ENCODE measurements at regions not wholly inside any gene's neighbourhood (a gene's known extent, or its start where the extent isn't known, plus 50 kb on each side); places are given as distances from the start of the nearest gene placed in this dataset.

DNA sequence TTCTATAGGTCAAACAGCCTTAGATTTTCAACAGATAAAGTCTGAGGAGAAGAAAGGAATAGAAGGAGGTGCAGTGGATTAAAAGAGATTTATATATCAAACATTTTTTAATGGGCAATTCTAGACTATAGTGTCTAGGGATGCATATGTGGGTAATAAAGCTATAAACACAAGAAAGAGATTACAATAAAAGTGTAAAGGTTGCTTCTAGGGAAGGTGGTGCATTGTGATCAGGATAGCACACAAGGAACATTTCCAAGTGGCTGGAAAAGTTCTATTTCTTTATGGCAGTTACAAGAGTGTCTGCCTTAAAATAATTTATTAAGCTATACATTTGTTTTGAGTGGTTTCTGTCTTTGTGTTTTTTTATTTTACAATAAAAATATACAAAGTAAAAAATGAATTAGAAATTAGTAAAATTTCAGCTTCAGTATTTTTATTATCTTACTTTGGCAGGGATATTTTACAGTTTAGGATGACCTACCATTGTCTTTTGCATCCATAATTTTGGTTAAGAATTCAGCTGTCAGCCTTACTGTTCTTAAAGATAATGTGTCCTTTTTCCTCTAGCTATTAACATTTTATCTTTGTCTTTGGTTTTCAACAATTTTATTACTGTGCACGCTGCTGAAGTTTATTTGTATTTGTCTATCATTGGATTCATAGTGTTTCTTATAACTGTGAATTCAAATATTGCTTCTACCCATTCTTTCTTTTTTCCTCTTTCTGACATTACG is 221.8 kb downstream of the LACC1 start:
- DNase-seq = no peak

DNA sequence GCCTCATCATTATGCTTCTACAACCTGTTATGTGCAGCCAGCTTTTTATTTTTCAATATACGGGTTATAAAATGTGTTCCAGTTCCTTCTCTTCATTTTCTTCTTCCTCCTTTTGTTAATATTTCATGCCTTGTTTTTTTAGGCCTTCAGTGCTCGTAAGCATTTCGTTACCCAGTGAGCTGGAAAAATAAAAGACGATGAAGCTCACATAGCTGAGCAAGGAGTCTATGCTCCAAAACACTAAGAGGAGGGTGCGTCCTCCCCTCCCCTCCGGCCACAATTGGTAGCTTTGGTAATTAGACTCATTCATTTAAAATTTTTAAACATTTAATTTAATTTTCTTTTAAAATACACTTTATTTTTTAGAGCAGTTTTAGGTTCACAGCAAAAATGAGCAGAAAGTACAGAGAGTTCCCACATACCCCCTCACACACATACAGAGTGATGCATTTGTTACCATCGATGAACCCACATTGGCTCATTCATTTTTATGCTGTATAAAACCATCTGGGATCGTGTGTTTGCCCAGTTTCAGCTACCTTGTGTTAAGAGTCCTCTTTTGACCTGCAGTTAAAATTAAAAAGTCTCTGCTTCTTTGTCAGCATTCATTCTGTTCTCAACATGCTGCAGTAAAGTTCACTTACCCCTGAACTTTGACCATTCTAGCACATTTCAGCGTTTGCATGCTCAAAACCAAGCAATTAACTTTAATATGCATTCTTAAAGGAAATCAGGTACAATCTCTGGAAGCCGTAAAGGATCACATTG is 223.9 kb downstream of the LACC1 start:
- DNase-seq = no peak

DNA sequence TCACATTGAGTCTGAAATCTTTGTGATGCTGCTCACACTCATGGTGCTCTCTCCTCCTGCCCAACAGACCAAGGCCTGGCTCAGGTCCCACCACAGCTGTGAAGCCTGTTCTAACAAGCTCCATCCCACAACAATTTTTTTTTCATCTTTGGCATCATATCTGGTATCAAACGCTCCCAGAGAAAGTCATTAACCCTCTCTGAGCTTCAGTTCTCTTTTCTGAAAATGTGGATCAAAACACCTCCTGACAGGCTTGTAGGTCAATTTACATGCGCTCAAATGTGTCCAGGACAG is 224.4 kb downstream of the LACC1 start:
- no peak for DNase-seq

DNA sequence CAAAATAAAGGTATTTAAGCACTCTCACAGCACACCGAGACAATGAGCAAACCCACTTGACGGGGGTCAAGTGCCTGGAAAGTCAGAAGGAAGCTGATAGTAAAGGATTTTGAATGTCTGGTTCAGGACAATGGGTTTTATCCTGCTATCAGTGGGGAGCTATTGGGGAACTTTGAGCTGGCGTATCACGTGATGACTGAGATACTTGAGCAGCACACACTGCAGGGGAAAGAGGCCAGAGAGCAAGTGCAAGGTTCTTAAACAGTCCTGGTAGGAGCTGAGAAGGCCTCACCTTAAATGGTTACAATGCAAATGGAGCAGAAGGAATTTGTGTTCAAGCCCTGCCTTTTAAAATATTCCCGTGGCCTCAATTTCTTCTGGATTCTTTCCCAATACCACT is 225.3 kb downstream of the LACC1 start:
- no peak for DNase-seq

DNA sequence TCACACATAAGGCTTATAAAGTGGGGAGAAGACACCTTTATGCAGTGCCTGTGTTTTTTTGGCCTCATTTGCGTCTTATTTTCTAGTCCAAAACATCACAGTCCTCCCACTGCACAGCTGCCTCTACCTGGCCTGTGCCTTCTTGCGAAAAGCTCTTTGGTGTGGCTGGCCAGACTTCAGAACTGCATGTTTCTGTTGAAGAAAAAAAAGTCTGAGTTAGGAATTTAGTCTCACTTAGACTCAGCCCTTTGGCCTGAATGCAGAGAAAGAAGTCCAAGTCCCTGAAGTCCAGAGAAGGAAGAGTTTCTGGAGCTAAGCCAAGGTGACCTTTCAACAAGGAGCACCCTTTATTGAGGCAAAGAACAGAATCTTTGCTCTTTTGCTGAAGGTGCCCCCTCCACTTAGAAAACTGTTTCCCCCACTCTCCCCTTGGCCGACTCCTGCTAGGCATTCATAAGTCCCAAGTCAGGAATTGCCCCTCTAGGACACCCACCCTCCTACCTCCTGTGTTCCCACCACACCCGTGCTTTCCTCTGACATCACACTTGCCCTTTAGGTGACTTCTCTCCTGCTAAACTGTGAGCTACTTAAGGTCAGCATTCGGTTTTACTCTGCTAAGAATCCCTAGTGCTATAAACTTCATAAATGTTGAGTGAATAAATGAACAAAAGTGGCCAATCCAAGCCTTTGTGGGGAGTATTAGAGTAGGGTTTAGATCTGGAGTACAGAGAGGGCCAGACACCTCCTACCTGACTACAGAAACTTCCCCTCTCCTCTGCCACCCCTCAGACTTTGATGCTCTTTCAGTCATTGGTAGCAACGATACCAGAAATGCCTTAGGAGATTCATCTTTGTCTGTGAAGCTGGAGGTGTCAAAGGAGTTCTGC is 226.8 kb downstream of the LACC1 start:
- DNase-seq = no peak

DNA sequence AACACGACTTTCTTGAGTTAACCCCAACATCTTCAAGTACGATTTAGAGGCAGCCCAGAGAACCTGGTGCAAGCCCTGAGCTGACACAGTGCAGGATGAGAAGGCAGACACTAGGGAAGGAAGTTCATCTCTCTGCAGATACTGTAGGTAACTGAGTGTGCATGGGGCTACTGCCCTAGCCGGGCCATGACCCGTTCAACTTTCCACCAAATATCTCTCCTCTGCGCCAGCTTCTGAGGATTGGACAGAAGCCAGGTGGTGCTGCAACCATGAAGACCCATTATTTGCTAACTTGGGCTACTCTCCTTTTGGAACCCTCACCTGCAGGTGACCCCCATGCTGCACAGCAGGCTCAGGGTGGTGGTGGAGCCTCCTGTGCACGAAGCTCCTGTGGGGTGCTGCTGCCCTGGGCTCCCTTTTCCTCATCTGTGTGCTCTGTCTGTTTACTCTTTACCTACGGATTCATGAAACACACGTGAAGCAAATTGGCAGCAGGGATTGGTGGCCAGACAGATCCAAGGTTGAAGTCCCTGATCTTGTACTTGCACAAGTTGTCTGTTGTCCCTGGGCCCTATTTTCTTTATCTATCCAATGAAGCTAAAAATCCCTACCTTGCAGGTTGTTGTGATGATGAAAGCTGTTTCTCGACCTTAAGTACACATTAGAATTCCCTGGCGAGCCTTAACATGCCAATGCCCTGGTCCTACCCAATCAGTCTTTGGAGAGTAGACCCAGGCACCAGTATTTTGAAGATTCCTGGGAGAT is 227.8 kb downstream of the LACC1 start:
- DNase-seq = no peak

DNA sequence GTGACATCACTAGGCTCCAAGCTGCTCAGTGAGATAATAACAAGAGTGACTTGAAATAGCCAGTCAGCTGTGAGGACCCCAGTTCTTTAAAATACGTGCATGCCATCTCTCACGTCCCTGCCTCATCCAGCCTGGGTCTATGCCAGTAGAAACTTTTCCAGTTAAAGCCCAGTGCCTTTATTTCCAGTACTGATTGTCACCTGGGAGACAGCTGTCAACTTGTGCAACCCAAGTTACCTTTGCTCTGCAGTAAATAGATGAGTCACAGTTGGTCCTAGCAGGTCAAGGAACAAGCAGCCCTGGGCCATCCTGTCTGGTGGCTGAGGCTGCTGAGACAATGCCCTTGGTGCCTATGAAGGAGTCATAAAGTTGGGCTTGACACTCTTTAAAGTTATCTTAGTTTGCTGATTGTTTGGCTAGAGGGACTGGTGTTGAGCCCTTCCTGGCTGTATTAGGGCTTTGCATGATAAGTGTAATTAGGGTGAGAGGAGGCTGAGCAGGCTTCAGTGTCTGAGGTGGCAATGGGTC is 228.7 kb downstream of the LACC1 start:
- no peak for DNase-seq

DNA sequence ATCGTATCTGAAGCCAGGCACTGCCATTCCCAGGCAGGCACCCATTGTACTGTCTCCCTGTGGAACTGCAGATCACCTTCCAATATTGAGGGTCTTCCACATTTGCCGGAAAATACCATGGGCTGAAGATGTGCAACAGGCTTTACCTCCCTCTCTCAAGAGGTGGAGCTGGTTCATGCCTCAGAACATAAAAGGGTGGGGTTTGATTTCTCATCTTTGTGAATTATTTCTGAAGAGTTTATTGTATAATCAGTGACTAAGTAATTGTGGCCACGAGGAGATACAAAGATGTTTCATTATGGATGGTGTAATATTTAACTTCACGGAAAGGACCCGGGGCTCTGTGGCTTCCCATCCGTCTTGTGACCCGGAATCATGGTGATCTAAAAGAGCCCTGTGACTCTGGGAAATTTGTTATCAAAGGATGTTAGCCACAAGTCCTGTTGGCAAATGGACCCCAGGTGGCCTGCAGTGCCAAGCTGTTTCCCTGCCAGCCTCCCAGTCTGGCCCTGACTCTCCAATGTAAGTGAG is 230.5 kb downstream of the LACC1 start:
- no peak for DNase-seq

DNA sequence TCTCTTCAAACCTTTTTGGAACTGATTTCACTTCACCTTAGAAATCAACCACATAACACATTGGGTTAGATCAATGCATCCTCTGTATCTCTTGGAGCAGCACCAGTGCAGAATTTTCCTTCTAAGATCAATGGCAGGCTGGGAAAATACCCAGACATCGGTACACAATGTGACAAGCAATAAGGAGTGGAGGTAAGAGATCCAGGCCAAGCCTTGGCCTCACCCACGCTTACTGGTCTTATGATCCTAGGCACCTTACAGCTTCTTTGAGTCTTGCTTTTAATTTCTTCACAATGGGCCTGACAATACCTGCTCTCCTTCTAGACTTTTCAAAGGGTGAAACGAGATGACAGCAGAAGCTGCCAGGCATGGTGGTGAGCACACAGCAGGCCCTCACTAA is 232.0 kb downstream of the LACC1 start:
- no peak for DNase-seq

DNA sequence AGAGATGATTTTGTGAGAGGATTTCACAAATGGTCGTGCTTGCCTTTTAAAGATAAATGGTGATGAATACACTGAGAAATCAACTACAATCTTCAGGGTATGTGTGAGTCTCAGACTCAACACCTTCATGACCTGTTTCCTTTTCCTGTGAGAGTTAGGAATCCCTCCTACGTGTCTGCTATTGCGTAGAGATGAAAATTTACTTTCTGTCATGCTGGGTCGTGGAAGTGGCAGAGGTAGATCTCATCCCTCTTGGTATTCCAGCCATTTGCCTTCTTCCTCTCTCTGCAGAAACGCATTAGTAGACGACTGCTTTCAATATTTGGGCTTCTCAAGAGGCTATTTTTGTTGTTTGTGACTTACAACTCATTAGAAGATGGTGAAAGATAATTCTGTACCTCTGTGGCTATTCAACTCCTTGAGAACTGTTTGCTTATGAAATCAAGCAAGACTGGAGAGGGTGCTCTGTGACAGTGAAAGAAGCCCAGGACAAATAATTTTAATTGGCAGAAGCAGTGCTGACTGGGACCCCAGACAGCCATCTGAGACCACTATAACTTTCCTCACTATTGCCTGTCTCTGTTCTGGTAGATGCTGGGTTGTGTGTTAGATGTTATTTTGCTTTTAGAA is 233.1 kb downstream of the LACC1 start:
- DNase-seq = no peak

DNA sequence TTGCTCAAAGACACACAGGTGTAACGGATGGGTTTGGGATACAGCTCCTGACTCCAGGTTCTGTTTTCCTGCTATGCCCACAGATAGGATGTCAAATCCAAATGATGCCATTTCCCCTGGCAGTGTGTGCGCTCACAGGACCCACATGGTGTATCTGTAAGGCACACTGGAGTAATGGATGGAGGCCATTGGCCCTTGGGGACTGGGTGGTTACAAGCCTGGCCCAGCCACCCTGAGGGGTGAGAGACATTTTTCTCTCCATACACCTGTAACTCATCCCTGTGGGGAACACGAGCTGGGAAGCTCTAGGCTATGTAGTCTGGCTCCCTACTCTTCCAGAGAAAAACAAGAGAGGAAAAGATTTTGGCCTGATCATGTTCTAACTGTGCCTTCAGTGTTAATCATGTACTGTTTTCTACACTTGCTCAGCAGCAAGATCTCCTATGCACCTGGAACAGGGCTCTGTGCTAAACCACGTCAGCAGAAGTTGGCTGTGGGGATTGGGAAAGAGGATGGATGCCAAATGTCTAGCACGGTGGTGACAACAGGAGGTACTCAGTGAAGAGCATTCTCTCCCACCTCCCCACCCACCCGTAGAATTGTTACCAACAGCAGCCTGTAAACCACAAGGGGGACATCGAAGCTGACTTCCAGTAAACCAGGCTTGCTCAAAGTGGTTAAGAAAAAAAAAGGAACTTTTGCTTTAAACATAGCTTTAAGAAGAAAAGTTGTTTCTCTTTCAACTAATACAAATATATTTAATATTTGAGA is 237.0 kb downstream of the LACC1 start:
- no peak for DNase-seq

DNA sequence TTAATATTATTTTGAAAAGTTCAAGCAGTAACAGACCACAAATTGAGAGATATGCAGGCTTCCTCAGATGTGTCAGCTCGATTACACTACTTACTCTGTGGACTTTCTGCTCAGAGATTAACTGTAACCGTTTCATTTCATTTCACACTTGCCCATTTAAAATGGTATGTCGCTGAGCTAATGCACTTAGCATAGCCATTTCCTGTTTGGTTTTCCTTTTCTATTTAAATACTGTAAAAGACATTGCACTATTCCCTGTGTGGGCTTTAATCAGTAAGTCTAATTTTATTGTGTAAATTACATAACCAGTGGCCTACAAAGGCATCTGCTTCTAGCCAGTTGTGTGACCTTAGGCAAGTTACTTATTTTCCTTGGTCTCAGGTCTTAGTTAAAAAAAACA is 237.6 kb downstream of the LACC1 start:
- no peak for DNase-seq

DNA sequence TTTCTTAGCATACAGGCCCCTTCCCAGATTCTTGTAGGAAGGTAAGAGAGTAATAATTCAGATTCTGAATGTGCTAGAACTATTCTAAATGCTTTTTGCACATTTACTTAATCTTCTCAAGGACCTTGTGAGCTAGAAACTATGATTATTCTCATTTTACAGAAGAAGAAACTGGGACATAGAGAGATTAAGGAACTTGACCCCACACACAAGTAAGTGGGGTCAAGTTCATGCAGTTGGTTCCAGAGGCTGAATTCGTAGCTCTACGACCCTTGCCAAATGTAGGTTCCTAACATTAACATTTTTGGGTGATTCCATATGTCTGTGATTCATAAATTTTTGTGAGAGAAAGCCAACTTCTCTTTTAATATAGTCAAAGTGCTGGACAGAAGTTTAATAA is 238.1 kb downstream of the LACC1 start:
- DNase-seq = no peak

DNA sequence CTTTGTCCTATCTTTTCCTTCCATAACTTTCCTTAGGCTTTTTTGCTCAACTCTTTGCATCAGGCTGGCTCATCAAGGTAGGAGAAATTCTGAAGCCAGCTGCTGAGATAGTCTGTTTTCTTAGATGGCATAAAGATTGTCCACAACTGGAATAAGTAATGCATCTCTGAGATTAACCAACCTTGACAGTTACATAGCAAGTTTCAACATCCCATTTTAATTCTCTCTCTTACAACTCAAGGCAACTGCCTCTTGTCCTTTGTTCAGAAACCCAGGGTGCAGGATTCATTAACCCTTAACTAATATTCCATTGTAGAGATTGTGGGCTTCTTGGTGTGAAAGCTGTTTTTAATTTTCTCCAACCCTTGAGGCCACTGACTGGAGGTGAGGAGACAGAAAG is 239.2 kb downstream of the LACC1 start:
- DNase-seq = no peak

DNA sequence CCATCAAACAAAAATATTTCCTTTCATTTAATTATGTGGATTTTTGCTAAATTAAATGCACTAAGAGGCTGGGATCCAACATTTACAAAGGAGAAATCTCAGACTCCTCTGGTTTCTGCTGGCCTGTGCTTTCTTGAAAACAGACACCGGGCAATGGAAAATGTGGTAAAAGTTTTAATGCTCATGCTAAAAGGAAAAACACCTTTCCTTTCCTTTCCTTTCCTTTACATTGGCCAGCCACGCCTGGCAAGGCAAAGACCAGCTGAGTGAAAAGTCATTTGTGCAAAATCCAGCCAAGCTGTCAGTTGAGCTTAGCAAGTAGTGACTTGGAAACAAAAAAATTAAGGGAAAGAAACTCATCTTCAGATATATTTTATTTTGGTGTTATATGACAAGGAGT is 240.3 kb downstream of the LACC1 start:
- no peak for DNase-seq

DNA sequence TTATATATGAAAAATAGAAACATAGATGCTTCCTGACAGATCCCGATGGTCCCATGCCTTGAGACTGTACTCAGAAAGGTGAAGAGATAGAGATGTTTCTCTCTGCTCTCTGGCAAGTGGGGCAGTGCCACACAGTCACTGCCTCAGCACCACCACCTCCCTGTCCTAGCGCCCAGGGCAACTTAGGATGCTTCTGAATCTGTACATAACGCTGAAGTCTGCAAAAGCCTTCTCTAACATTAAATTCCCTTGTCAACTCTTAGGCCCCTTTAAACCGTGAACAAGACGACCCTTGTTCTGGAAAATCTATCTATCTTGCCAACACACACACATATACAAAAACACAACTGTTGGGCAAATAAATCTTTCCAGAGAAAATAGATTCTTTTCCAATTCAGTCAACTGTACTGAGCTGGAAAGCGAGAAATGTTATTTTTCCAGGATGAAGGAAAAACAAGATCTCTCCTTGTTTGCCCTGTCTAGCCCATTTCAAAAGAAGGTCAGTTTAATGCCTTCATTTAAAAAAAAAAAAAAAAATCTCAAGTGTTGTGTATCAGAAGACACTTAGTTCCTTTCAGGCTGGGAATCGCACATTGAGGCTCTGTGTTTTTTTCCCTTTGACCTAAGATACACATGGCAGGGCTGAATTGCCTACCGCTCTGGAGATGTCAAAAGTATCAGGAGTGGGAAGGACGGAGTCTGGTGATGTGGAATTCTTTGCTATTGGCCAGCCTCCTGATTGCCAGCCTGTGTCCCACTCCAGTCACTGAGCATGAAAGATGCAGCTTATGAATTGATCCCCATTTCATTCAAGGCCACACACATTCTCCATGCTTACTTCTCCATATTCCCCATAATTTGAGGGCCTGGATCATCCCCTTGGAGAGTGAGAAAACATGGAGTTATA is 241.4 kb downstream of the LACC1 start:
- DNase-seq = no peak

DNA sequence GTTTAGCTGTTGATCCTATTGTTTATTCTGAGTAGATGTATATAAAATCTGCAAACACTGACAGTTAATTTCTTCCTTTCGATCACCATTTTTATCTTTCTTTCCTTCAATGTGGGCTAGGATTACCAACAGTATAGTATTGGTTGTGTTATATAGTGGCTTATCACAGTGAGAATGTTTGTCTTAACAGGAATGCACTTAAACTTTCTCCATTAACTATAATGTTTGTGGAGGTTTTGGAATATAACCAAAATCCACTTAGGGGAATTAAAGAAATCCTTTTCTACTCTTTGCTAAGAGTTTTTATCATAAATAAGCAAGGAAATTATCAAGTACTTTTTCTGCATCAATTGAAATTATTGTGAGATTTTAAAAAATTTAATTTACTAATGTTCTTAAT is 244.6 kb downstream of the LACC1 start:
- no peak for DNase-seq

DNA sequence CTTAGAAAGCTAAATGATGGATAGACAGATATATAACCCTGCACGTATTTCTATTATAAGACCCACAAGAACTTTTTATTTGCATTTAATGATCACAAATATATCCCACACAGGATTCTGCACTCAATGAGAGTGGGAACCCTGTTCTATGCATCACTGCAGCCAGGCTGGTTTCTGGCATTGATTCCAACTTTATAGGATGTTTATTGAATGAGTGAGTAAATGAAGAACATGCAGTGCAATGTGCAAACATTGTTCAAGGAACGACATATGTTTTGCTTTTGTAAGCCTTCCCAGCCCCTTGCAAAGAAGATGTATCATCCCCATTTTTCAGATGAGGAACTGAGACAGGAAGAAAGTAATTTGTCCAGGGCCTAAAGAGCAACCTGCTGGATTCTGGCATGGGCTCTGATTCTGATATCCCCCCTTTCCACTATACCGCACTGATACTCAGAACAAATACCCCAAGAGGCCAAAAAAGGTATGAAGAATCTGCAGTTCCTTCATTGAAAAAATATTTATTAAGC is 246.3 kb downstream of the LACC1 start:
- DNase-seq = no peak

DNA sequence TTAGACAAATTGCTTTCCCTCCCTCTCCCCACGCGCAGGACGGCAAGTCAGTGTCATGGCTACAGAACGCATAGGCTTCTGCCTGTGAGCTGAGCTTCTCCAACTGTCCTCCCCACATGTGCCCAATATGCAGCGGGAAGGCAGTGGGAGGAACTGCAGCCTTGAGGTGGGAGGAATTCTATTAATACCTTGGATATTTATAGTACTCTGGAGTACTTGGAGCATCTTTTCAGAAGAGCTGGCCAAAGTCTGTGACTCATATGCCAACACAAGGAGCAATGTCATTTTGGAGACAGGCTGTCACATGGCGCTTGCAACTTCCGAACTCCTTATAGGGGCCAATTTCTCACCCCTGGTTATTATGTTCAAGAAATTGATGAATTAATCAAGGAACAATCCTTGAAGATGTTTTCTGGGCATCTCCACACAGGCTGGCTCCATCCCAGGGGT is 245.0 kb upstream of the SERP2 start:
- DNase-seq = no peak

DNA sequence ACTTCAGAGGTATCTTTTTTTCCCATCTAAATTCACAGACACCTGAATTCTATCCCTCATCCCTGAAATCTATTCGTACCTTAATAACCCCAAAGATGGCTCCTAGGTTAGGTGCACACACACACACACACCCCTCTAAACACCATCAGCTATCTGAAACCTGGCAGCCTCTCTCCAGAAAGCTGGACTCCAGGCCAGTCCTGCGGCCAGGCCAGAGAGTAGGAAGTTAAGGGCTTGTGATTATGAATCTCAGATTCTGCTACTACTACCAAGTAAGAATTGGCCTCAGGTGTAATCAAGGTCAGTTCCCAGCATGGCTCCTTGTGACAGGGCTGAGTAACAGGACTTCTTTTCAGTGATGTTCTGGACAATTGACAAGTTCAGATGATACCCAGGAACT is 244.2 kb upstream of the SERP2 start:
- no peak for DNase-seq

All from SW 1271 (cell line).